ENCODE measurements at regions not wholly inside any gene's neighbourhood (a gene's known extent, or its start where the extent isn't known, plus 50 kb on each side); places are given as distances from the start of the nearest gene placed in this dataset.

DNA sequence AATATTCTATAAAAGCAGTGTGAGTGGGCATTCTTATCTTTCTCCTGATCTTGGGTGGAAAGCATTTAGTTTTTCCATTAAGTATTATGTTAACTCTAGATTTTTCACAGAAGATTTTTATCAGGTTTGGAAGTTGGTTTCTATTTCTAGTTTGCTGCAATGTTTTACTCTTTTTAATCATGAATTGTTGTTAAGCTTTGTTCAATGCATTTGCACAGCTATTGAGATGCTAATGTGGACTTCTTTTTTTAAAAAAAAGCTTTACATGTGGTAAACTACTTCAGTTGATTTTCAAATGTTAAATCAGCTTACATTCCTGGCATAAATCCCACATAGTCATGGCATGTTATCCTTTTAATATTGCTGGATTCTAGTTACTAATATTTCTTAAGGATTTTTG, 363.6 kb upstream of the NRP1 start:
- TF ChIP-seq, protein P1, sequence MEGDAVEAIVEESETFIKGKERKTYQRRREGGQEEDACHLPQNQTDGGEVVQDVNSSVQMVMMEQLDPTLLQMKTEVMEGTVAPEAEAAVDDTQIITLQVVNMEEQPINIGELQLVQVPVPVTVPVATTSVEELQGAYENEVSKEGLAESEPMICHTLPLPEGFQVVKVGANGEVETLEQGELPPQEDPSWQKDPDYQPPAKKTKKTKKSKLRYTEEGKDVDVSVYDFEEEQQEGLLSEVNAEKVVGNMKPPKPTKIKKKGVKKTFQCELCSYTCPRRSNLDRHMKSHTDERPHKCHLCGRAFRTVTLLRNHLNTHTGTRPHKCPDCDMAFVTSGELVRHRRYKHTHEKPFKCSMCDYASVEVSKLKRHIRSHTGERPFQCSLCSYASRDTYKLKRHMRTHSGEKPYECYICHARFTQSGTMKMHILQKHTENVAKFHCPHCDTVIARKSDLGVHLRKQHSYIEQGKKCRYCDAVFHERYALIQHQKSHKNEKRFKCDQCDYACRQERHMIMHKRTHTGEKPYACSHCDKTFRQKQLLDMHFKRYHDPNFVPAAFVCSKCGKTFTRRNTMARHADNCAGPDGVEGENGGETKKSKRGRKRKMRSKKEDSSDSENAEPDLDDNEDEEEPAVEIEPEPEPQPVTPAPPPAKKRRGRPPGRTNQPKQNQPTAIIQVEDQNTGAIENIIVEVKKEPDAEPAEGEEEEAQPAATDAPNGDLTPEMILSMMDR (conservative IDR thresholded peaks at IDR 0.05; ENCODE audit: low read length) = no peak
- no peak for TF ChIP-seq EZH2phosphoT487 (IDR thresholded peaks at IDR 0.05; ENCODE audit: borderline replicate concordance)
